PFSK-1 (cell line): ENCODE measurements at regions not wholly inside any gene's neighbourhood (a gene's known extent, or its start where the extent isn't known, plus 50 kb on each side); places are given as distances from the start of the nearest gene placed in this dataset.

Source experiments
- FOXP2 ChIP-seq: optimal IDR thresholded peaks from 2 replicates; pipeline ENCODE3; 2011; ENCODE audit warnings: borderline replicate concordance, control low read depth, inconsistent platforms; ENCODE audit not compliant: insufficient read depth; ENCODE audit errors: extremely low read length, extremely low read depth
- POLR2AphosphoS5 ChIP-seq: IDR thresholded peaks from 2 replicates; pipeline ENCODE4 v1.6.1; 2012; ENCODE audit warnings: low read depth, mild to moderate bottlenecking, control low read depth, low read length, moderate library complexity
- REST ChIP-seq, 2 experiments: IDR thresholded peaks; 2 replicates each; pipeline versions ENCODE4 v1.6.1 to v1.8.0; 2011 to 2012; ENCODE audit warnings: low read depth in 2 of 2, low read length in 2 of 2, control low read depth in 1 of 2, inconsistent platforms in 1 of 2, mild to moderate bottlenecking in 1 of 2, moderate library complexity in 1 of 2; ENCODE audit not compliant: insufficient read depth in 1 of 2
- SIN3A ChIP-seq: IDR thresholded peaks from 2 replicates; pipeline ENCODE4 v1.6.1; 2012; ENCODE audit warnings: mild to moderate bottlenecking, low read length, moderate library complexity, borderline replicate concordance; ENCODE audit not compliant: insufficient read depth
- TAF1 ChIP-seq: IDR thresholded peaks from 2 replicates; pipeline ENCODE4 v1.6.1; 2012; ENCODE audit warnings: low read length, control low read depth, borderline replicate concordance; ENCODE audit not compliant: insufficient read depth

- TF ChIP-seq SIN3A (no peak), REST (IDR thresholded peaks at IDR 0.05; ENCODE audit: insufficient read depth in 1 of 2, low read depth in 2 of 2, low read length in 2 of 2) (no peak), FOXP2 (no peak), POLR2AphosphoS5 (no peak), TAF1 (no peak)
Measured at GRCh38 chr11:97856666-97857065, 1164.1 kb upstream of the CNTN5 start.

DNA sequence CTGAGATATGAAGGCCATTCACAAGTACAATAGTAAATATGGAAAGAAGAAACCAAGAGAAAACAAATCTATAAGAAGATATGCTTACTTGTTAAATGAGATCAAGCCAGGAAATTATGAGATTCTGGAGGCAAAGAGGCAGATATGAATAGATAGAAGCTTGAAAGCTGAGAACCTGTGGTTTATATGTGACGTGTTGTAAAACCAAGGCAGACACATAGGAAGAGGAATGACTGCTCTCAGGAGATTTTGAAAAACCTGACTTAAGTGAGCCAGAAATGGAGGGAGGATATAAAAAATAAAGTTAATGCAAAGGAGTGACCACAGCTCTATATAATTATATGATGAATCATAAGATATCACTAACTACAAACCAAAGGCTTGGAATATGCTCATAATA lies 1160.5 kb upstream of the CNTN5 start:
- TF ChIP-seq POLR2AphosphoS5 = no peak
- no peak for TF ChIP-seq REST (IDR thresholded peaks at IDR 0.05; ENCODE audit: insufficient read depth in 1 of 2, low read depth in 2 of 2, low read length in 2 of 2)
- TF ChIP-seq SIN3A = no peak
- no peak for TF ChIP-seq TAF1
- no peak for TF ChIP-seq FOXP2

GRCh38 chr11:97862021-97862420 lies 1158.7 kb upstream of the CNTN5 start:
- TF ChIP-seq FOXP2 (no peak), POLR2AphosphoS5 (no peak), TAF1 (no peak), REST (IDR thresholded peaks at IDR 0.05; ENCODE audit: insufficient read depth in 1 of 2, low read depth in 2 of 2, low read length in 2 of 2) (no peak), SIN3A (no peak)

DNA sequence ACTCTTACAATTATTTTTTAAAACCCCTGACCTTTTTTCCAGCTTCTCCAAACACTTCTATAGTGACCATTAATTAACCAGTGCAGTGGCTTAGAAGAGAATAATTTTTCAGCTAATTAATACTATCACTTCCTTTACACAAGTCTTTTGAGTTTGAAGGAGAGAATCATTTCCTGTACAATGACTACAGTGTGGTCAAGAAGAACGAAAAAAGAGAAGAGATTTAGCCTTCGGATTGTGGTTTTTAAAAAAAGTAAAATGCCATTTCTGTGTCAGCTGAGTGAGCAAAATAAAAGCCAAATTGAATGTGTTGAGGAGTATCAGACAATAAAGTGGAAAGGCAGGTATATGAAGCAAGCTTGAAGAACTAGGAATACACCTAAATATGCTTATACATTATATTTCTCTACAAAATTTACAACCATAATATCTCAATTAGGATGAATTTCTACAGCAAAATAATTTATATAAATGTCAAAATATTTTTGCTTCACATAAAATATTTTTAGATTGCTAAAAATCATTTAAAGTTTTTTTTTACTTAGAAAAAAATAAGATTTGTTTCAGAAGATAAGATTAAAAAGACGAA lies 1155.2 kb upstream of the CNTN5 start:
- TF ChIP-seq FOXP2 = no peak
- TF ChIP-seq REST (IDR thresholded peaks at IDR 0.05; ENCODE audit: insufficient read depth in 1 of 2, low read depth in 2 of 2, low read length in 2 of 2) = no peak
- TF ChIP-seq TAF1 = no peak
- no peak for TF ChIP-seq SIN3A
- no peak for TF ChIP-seq POLR2AphosphoS5

DNA sequence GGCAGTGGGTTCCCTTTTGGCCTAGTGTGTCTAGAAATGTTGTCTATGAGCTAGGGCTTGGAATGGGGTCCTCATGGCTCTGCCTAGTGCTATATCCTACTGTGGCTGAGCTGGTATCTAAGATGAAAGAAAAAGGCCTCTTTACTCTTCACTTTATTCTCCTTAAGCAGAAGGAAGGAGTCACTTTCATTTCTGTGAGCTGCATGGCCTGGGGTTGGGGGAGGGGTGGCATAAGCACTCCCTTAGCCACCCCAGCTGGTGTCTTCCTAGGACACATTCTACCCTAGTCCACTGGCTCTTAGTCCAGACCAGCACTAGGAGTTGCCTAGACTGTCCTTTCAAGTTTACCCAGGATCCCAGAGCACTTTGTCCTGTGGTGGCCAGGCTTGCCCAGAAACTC lies 1148.9 kb upstream of the CNTN5 start:
- TF ChIP-seq REST (IDR thresholded peaks at IDR 0.05; ENCODE audit: insufficient read depth in 1 of 2, low read depth in 2 of 2, low read length in 2 of 2) (no peak), FOXP2 (no peak), TAF1 (no peak), POLR2AphosphoS5 (no peak), SIN3A (no peak)
